Activated CD8-positive, alpha-beta memory T cell treated with anti-CD3 and anti-CD28 coated beads, Interleukin-2, amount 50 U/mL, for 1 hour (primary cell): ENCODE measurements at regions not wholly inside any gene's neighbourhood (a gene's known extent, or its start where the extent isn't known, plus 50 kb on each side); places are given as distances from the start of the nearest gene placed in this dataset.

ENCODE experiments used
- DNase-seq: peaks from one replicate; pipeline ENCODE4 v3.0.0-alpha.2; 2020; ENCODE audit errors: extremely low read depth

DNA sequence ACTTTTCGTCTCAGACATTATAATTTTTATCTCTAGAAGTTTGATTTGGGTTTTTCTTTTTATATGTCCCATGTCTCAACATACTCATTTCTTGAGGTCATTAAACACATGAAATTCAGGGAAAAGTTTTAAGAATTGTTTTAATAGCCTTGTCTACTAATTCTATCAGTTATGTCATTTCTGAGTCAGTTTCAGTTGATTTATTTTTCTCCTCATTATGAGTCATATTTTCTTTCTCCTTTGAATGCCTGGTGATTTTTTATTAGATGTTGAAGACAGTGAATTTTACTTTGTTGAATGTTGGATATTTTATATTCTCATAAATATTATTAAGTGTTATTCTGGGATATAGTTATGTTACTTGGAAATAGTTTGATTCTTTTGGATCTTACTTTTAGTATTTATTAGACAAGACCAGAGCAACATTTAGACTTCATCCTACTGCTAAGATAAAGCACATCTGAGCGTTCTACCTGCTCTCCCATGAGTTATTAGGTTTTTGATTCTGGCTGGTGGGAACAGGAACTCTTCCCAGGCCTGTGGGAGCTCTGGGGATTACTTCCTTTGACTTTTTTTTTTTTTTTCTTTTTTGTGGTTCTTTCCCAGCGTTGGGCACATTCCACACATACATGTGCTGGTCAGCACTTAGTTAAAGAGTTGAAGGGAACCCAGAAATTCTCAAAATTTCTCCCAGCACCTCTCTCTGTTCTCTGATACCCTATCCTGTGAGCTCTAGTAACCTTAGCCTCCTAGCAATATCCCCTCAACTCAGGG lies 1157.7 kb downstream of the BCL11B start:
- DNase-seq = no peak

DNA sequence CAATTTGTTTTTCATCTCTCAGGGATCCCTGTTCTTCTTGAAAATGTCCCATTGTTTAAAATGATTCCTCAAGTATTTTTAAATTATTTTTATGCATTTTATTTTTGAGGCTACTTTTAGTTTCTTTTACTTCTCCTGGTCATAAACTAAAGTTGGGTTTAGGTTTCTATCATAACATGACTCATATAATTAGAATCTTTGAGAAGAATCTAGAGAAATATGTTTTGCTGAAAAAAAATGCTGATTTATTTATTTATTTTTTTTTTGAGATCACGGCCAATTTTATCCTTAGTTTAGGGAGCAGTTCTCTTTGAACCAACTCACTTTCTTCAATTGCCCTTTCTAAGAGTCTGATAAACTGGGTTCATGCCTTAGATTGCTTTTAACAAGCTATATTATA lies 1157.1 kb downstream of the BCL11B start:
- no peak for DNase-seq

DNA sequence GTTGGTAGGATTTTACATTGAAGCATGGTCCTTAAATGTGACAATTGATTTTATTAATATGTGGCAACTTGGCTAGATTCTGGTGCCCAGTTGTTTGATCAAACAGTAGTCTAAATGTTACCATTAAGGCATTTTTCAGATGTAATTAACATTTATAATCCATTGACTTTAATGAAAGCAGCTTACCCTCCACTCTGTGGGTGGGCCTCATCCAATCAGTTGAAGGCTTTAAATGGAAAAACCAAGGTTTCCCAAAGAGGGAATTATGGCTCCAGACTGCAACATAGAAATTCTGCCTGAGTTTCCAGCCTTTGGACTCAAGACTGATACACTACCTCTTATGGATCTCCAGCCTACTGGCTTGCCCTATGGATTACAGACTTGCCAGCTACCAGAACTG lies 1153.2 kb downstream of the BCL11B start:
- no peak for DNase-seq

DNA sequence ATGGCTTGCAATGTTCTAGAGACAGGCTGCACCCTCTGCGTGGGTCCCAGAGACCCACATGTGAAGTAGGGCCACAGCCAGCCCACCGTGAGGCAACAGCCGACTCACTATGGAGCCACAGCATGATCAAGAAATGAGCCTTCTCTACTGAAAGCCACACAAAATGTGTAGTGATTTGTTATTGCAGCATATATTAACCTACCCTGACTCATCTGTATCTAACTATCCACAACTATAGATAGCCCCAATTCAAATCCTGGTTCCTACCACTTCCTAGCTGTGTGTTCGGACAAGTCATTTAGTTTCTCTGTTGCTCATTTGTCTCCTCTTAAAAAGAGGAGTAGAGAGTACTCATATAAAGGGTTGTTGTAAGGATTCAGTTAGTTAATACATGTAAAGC lies 1152.3 kb downstream of the BCL11B start:
- DNase-seq = no peak

DNA sequence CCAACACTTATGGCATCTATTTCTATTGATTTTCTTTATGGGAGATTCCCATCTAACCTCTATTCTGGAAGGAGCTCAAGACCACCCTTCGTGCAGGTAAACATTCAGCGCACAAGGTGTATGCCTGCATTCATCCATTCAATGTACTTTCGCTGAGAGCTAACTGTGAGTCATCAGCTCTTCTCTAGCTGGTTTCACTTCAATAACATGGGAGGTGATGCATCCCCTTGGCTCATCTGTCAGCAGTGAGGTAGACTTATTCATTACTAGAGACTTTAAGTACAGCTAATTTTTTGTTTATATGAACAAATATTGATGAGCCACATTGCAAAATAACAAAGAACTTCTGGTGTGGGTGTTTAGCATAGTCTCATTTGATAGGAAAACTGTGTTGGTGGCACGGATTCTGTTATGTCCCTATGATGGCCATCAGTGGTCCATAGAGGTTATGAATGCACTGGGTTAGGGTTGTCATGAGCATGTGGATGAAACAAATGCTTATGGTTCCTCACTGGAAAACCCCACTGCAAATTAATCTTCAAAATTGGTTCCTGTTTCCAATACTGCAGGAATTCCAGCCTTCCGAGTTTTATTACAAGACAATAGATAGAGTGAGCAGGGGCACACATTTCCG lies 1151.0 kb downstream of the BCL11B start:
- DNase-seq = no peak

DNA sequence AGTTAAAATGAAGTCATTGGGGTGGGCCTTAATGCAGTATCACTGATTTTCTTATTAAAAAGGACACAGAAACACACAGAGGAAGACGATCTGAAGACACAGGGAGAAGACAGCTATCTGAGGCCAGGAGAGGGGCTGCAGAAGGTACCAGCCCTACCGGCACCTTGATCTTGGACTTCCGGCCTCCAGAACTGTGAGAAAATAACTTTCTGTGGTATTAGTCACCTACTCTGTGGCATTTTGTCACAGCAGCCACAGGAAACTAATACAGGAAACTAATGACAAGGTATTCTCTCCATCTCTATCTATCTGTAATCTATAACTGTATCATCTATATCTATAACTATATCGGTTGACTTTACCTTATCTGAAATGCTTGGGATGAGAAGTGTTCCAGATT lies 1149.5 kb downstream of the BCL11B start:
- no peak for DNase-seq

DNA sequence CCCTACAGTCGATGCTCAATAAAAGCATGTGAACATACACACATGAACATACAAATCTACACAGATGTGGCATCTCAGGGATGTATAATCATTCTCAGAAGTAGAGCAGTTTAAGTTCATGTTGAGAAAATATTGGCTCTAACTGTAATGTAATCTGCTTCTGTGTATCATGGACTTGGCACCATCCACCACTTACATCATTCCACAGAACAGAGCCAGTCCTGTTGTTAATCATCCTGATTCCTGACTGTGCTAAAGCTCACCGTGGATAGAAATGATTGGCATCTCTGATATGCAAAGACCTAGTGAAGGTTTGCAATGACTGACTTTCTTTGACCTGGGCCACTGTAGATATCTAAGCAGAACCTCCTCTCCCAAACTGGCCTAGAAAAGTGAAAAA lies 1141.3 kb downstream of the BCL11B start:
- no peak for DNase-seq

DNA sequence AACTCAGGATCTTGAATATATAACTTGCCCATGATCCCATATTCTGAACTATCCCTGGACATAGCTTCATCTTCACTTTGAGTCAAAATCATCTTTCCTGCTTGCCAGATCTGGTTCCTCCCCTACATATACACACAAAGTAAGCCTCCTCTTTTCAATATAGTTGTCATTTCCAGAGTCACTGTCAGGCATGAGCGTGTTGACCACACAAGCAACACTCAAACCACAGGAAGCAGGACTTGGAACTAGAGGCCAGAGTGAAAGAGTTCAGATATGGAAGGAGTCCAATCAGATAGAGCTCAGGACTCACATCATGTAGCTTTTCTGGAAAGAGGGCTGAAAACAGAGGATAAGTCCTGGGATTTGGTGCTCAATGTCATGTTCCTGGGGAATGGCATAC lies 1140.6 kb downstream of the BCL11B start:
- no peak for DNase-seq

DNA sequence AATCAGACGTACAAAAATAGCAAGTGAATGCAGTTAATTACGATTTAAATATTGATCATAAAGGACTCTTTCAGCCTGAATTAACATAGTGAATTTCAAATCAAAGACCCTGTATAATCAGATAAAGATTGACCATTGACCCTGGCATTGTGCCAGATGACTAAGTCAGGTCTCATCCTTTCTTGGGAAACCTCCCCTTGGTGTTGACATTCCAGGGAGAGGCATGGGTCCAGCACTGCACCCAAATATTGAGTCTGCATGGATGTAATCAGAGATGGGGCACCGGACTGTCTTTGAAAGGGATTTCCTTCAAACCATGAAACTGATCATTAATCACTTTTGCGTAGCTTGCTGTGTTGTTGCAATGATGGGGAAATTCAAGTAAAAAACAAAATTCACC lies 1138.2 kb downstream of the BCL11B start:
- no peak for DNase-seq

DNA sequence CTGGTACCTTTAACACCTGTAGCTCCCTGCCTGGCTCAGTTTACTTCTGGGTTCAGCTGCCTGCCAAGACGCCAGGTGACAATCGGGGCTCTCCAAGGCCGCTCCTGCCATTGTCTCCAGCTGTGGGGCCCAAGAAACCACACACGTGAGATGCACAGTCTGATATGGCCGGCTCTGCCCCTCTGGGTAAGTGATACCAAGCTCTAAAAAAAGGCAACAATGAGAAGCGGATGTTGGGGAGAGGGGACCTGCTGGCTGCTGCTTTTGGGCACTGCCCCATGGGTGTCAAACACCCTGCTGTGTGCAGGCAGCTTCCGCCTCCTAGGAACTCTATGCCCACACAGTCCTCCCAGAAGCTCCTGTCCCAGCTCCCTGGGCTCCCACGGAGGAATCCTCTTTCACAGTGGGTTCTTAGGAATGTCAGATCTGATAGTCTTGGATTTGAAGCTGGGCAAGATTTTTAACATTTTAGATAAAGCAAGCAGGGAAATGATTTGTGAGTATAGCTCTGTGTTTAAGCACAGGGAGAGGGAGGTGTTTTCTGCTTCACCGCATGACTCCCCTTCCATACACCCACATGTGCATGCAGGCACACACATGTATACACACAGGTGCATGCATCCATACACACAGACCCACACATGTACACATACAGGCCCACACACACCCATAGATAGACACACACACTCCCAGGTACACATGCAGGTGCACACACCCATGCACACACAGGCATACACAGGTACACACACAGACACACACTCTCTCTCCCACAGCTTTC lies 1135.8 kb downstream of the BCL11B start:
- no peak for DNase-seq

DNA sequence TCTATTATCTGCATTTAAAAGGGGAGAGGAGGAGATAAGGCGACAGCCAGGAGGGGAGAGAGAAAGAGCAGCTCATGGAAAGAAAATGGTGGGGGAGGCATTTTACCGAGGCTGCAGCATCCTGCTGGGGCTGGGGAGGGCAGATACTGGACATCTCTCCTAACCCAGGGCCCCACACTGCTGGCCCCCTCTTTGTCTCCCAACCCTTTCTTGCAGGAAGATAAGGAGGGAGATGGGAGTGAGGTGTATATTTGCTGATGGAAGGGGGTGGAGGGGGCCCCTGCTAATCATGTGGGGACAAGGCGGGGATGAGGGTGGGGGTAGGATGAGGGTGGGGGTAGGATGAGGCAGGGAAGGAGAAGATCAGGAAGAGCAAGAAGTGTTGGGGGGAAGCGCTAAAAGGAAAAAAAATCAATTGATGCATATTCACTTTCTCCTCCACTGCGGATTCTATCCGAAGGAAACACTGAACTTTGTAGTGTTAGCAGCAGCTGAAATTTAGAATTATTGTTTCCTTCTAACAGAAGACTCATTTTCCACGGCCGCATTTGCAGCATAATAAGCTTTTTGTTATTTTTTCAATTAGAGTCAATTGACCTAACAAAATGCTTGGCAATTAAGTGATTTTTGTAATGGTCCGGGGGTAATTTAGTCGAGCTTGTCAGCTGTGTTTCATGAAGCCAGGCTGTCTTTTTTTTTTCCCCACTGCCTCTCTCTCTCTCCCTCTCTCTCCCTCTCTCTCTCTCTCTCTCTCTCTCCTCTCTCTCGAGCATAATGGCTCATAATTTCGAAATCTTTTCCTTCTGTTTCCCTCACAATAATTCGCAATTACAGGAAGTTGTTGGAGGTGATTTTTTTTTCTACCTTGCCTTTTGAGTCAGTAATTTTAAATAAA lies 1134.6 kb downstream of the BCL11B start:
- no peak for DNase-seq

DNA sequence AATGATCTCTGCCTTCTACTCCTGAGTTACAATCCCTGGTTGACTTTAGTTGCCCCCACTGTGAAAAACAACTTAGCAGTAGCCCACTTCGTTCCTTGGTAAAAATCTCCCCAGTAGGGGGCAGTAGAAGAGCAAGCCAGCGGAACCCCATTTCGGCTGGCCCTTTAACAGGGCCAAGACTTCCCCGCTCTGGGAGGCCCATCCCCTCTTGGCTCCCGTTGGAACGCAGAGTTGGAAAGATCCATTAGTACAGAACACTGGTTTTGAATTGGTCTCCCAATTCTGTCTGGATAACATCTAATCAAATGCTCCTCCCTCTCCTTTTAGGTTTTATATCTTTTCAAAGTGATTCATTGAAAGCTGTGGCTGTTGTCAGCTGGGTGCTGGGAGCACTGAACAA lies 1133.3 kb downstream of the BCL11B start:
- DNase-seq = peak; percentile 50

DNA sequence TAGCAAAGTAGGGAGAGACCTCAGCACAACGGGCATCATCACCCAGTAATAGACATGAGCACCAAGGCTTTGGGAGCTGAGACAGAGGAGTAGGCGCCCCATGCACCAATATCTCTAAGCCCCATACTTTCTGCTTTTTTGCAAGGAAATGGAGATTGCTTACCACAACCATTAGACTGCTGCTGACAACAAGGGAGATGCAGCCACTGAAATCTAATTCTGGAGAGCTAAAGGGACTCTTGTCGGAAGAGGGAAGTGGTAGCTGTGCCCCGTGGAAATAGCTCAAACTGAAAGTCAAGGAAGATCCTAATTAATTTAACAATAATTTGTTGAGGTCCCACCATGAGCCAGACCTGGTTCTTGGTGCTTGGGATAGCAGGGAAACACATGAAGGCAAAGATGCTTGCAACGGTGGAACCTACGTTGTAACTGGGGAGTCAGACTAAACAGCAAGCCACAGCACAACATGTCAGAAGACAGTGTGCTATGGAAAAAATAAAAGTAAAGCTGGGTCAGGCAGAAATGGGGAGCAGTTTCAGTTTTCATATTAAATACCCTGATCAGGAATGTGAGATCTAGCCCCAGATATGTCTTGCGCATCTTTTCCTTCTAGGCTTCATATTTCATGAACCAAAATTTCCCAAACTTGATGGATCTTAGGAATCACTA lies 1131.0 kb downstream of the BCL11B start:
- DNase-seq = no peak

DNA sequence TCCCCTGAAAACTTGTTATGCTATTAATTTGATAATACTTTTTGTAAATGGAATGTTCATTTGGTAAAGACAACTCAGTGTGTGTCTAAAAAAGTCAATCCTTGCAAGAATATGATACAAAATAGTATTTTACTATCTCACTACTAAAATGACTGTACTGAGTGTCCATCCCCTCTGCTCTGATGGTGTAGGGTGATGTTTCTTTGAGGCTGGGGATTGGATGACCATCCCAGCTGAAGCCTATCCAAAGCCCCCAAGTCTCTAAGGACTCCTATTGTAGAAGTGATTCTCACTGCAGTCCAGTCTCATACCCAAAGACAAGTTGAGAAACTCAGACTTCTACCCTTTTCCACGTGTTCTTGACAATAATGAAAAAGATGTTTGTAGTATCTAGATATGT lies 1128.4 kb downstream of the BCL11B start:
- no peak for DNase-seq

DNA sequence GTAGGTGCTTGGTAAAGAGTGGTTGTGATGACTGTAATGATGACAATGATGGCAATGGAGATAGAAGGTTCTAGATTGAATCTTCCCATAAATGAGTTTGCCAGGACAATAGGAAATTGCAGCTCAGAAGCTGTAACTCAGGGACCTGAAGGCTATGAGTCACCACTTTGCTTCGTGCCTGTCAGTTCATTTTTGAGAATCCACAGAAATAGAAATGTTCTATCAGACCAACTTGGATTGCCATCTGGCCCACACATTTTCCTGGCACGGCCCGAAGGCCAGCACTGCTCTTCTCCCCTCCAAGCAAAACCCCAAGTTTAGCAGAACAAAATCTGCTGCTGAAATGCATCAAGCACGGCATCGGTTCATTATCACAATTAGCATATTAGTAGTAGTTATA lies 1127.0 kb downstream of the BCL11B start:
- no peak for DNase-seq

DNA sequence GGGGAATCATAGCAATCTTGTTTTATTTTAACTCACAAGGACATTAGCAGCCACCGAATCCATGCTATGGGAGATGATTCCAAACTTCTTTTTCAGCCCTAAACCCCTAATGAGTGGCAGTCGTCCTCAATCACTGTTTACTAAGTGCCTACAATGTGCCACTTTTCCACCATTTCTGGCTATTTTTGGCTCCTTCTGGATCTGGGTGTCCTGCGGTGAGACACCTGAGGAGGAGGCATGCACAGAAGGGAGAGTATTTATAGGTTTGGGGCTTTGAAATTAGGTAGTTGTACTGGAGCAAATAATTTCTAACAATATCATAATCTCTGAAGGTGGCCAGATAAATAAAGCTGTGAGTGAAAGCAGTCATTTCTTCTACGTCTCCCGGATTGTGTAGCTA lies 1125.6 kb downstream of the BCL11B start:
- no peak for DNase-seq

DNA sequence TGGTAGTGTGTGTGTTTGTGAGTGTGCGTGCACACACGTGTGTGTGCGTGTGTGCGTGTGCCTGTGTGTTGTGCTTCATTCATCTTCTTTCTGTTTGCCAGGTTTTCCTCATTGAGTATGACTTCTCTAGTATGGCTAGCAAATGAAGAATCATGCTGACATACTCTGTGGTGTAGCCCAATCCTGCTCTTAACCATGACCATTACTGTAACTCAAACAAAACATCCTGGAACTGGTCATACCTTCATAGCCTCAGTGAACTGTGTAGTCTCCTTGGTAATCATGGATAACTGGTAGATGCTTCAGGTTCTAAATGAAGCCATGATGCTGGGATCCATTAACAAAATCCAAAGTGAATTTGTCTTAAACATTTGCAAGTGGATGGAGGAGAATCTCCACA lies 1117.7 kb downstream of the BCL11B start:
- no peak for DNase-seq

DNA sequence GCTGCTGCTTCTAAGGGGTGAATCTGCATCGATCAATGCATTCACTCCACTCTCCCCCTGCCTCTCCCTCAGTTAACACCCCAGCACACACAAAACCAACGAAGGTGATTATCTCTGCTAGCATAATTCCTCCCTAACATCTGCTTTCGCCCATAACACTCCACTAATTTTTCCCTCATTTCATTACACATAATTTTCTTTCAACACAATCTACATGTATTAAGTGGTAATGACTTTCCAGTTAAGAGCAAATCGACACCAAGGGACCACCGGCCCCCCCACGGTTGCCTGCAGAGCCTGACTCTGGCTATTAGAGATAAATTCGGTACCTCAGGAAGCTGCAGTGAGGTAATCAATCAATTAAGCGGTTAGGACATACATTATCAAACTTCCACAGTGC lies 1115.6 kb downstream of the BCL11B start:
- no peak for DNase-seq

DNA sequence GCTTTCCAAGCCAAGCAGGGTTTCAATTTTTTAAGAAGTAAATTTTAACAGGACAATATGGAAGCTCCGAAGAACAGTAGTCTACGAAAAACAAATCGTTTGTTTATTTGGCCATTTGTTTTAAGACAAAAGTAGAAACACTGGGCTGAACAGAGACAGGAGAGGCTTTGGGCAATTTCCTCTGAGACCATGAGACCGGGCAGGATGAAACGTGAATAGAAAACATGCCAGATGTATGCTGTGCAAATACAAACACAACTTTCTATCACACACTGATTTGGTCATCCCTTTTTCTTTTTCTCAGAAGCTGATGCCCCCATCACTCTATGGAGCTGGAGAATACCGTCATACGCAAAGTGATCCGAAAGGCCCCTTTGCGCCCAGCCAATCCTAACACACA lies 1111.1 kb downstream of the BCL11B start:
- DNase-seq = no peak

DNA sequence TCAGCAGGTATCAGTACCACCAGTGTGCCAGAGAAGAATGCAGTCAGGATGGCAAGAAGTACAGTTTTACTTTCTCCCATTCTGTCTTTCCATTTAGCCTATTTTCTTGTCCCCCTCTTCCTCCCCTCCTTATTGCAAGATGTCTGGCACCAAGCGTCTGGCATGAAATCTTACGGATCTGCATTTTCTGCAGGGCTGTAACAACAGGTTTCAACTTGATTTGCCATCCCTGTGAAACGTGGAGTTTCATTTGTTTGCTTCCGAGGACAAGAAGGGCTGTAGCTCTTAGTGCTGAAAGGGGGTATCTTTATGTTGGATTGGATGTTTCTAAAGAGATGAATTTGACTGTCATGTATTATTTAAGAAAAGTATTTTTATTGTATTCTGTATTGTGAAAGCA lies 1110.6 kb downstream of the BCL11B start:
- DNase-seq = no peak
